Dendritic cell treated with granulocyte-macrophage colony-stimulating factor and Interleukin-4, amounts not matched to agents 40 ng/mL and 50 ng/mL, for 4 days (primary cell): ENCODE measurements at regions not wholly inside any gene's neighbourhood (a gene's known extent, or its start where the extent isn't known, plus 50 kb on each side); places are given as distances from the start of the nearest gene placed in this dataset.

Experiments
- H3K27ac Mint-ChIP-seq: one replicate; pipeline ENCODE4 v1.8.0; 2022; ENCODE audit warnings: mild to moderate bottlenecking, mixed read lengths
- H3K27me3 Mint-ChIP-seq: one replicate; pipeline ENCODE4 v1.8.0; 2022; ENCODE audit warnings: mild to moderate bottlenecking, mixed read lengths
- H3K36me3 Mint-ChIP-seq: one replicate; pipeline ENCODE4 v1.8.0; 2022; ENCODE audit warnings: low read depth, mixed read lengths
- H3K4me1 Mint-ChIP-seq: one replicate; pipeline ENCODE4 v1.8.0; 2022; ENCODE audit warnings: low read depth, mixed read lengths
- H3K4me3 Mint-ChIP-seq: one replicate; pipeline ENCODE4 v1.8.0; 2022; ENCODE audit warnings: mild to moderate bottlenecking, moderate library complexity, mixed read lengths
- H3K9me3 Mint-ChIP-seq: one replicate; pipeline ENCODE4 v1.8.0; 2022; ENCODE audit warnings: mixed read lengths
- intact Hi-C: fragments of 100-400 bp; cut with micrococcal nuclease; formaldehyde crosslinking; loops from one replicate; pipeline ENCODE4 v1.15.0; 2022

DNA sequence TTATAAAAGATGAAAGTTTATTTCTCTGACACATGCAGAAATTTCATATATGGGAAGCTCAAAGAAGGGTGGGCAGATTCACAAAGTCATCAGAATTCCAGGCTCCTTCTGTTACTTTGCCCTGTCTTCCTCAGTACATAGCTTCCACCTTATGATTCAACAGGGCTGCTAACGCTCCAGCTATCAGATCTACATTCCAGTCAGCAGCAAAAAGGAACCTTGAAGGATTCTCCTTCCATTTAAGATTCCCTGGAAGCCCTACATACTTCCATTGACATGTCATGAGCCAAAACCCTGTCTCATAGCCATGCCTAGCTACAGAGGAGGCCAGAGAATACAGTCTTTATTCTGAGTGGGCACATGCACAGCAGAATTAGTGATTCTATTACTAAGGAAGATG lies 103.3 kb downstream of the NCR2 start:
- intact Hi-C loops = no loop called here
- H3K4me3 Mint-ChIP-seq = no peak overlapping the region

DNA sequence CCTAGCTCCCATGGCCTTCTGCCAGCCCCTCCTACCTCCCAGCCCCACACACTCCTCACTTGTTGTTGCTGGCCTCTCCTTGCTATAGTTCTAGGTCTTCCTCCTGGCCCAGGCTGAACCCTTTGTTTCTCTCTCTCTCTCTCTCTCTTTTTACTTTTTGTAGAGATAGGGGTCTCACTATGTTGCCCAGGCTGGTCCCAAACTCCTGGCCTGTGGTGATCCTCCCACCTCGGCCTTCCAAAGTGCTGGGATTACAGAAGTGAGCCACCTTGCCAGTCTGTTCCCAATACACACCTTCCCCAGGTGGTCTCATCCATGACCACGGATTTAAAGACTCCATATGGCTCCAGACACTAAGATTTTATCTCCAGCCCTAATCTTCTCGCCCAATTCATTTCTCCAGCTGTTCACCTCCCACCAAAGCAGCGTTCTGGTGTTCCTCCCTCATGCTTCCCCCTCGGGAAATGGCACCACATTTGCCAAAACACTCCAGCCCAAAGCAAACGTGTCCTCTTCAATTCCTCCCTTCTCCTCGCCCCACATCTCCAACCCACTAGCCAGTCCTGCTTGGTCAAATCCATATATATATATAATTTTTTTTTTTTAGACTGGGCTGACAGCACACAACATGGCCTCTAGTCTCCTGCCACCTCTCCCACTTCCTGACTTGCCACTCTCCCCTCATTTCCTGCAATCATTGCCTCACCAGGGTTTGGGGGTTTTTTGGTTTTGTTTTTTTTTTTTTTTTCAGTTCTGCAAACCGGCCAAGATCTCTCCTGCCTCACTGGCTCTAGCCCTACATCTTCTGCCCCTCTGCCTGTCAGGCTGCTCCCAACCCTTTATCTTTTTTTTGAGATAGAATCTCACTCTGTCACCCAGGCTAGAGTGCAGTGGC lies 104.4 kb downstream of the NCR2 start:
- Mint-ChIP-seq H3K4me1 (peaks cover 27% of the 10 kb centered on the region), H3K27me3 (peaks cover 51% of the 10 kb centered on the region), H3K4me3 (no peak overlapping the region), H3K36me3 (no peaks in the 10 kb centered on the region), H3K9me3 (no peaks in the 10 kb centered on the region), H3K27ac (no peak overlapping the region)
- intact Hi-C loops = no loop called here

More for the DNA sequence above, 103.3 kb downstream of the NCR2 start:
- Mint-ChIP-seq H3K27ac (no peak overlapping the region), H3K4me1 (peaks cover 27% of the 10 kb centered on the region), H3K9me3 (no peaks in the 10 kb centered on the region), H3K36me3 (no peaks in the 10 kb centered on the region), H3K27me3 (peaks cover 41% of the 10 kb centered on the region)

DNA sequence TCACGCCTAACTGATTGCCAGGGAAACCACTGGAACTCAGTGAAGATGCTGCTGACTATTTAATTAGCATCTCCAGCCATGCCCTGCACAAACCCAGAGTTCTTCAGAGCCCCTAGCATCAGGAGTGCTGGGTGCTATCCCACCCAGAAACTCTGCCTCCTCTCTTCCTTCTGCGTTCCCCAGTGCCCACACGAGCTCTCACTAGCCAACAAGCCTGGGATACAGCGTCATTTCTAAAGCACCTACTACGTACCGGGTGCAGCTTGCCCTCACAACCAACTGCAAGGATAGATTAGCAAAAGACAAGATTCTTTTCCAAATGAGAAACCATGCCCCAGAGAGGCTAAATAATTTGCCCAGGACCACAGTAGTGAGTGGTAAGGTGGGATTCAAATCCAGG lies 105.2 kb upstream of the FOXP4 start:
- Mint-ChIP-seq H3K9me3 (no peaks in the 10 kb centered on the region), H3K27me3 (peaks cover 59% of the 10 kb centered on the region), H3K36me3 (no peaks in the 10 kb centered on the region), H3K4me3 (no peak overlapping the region), H3K27ac (no peak overlapping the region), H3K4me1 (peaks cover 27% of the 10 kb centered on the region)
- intact Hi-C loops = no loop called here

DNA sequence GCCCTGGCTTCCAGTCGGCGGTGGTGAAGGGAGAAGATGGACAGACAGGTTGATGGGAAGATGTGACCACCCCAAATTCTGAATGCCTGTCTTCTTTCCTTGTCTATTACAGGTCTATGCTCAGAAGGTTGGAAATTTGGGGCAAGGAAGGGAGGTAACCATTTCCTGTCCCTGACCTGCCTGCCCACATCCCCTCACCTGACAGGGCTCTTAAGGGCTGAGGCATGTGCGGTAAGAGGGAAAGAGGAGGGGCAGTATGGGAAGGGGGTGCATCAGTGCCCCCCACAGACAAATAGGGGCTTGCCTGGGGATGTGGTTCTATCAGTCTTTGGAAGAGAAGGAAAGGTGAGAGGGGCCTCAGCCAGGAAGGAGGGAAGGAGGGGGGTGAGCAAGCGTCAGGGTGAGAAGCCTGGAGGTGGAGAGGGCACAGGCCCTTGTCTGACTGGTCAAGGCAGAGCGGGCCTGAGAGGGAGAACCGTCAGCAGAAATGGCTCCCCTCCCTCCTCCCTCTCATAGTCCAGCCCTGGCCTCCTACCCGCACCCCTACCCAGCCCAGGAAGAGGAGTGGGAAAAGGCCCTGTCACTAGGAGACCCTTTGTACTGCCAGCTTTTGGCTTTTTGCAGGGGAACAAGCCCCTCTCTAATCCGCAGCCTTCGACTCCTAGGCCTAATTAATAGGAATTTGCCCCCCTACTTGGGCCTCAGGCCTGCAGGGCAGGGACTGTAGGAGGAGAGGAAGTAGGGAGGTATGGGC lies 104.4 kb upstream of the FOXP4 start:
- Mint-ChIP-seq H3K27ac (no peak overlapping the region), H3K4me3 (no peak overlapping the region), H3K9me3 (no peaks in the 10 kb centered on the region), H3K36me3 (no peaks in the 10 kb centered on the region), H3K4me1 (peaks cover 27% of the 10 kb centered on the region), H3K27me3 (peaks cover 56% of the 10 kb centered on the region)
- intact Hi-C loops = no loop called here

DNA sequence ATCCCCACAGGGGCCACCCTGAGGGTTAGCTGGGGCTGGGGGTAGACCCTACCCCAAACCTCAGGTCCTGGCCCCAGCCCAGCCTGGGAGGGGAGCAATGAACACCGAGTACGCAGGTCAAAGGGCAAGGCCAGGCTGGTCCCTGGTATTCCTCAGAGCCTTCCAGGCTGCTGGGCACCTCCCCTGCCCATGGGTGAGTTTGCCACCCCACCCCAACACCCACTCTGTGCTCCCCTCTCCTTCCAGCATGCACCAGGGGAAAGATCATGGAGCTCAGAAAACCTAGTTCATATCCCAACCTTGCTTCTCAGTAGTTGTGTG lies 103.9 kb upstream of the FOXP4 start:
- intact Hi-C loops = no loop called here
- no peak overlapping the region for H3K27ac Mint-ChIP-seq
- H3K4me3 Mint-ChIP-seq = no peak overlapping the region
- H3K9me3 Mint-ChIP-seq = no peaks in the 10 kb centered on the region
- peaks cover 56% of the 10 kb centered on the region for H3K27me3 Mint-ChIP-seq
- peaks cover 27% of the 10 kb centered on the region for H3K4me1 Mint-ChIP-seq
- no peaks in the 10 kb centered on the region for H3K36me3 Mint-ChIP-seq

DNA sequence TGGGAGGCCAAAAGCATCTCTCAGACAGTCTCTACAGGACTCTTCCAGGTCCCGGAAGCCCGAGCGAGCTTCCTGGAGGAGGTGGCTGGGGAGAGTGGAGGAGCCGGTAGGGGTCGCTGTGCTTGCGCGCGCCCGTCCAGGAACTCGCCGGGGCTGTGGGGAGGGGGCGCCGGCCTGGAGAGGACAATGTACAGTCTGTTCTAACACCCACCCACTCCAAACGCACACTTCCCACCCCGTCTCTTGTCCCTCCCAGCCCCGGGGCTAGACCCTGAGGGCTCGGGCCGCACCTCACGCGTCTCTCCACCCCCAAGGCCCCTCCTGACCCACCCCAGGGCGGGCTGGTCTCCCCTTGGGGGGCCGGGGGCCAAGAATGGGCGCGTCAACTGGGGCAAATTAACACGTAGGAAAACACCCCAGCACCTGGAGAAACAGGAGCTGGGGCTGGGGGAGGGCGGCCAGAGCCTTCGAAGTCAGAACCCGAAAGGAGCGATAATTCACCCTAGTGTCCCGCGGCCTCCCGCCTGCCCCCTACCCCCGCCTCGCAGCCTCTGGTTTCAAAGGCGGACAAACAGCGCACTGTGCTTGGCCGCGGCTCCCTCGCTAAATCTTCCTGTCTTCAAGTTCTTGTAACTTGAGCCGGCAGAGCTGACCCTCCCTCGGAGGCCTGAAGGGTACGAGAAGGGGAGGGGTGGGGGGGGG lies 103.2 kb upstream of the FOXP4 start:
- Mint-ChIP-seq H3K4me1 (peaks cover 22% of the 10 kb centered on the region), H3K9me3 (no peaks in the 10 kb centered on the region), H3K4me3 (no peak overlapping the region), H3K27me3 (peaks cover 57% of the 10 kb centered on the region), H3K36me3 (no peaks in the 10 kb centered on the region), H3K27ac (no peak overlapping the region)
- intact Hi-C loops = no loop called here

DNA sequence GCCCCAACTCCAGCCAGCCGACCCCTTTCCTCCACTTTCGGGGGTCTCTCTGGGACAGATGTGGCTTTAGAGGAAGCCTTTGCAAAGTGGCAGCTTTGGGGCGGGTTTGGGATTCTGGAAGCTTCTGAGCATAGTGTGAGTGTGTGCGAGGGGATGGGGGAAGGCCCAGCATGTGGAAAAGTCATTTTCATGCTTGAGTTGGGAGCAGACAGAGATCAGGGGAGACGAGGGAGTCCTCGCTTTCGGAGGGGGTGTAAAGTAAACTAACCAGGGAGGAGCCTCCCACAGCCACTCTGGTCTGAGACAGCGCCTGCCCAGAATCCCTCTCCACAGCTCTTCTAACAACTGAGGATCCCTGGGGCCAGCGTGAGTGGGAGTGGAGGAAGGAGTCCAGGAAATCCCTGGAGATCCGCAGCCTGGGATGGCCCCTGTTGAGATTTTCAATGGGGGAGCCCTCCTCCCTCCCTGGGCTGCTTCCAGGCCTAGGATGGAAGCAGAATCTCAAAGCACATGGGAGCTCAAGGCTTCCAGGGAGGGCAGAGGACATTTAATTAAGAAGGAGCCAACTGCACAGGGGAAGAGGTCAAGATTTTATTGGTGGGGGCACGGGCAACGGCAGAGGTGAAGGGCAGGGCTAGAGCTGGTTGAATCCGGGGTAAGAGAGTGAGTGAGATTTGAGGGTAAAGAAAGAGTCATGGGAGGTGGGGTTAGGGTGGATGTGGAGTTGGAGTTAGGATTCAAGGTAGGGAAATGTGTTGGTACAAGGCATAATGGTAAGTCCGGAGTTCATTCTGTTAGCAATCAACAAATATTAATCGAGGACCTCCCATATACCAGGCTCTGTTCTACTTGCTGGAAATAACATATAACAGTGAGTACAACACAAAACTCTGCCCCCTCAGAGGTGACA lies 102.3 kb upstream of the FOXP4 start:
- Mint-ChIP-seq H3K27ac (no peak overlapping the region), H3K4me3 (no peak overlapping the region), H3K4me1 (peaks cover 22% of the 10 kb centered on the region), H3K36me3 (no peaks in the 10 kb centered on the region), H3K9me3 (no peaks in the 10 kb centered on the region), H3K27me3 (peaks cover 59% of the 10 kb centered on the region)
- intact Hi-C loops = no loop called here

DNA sequence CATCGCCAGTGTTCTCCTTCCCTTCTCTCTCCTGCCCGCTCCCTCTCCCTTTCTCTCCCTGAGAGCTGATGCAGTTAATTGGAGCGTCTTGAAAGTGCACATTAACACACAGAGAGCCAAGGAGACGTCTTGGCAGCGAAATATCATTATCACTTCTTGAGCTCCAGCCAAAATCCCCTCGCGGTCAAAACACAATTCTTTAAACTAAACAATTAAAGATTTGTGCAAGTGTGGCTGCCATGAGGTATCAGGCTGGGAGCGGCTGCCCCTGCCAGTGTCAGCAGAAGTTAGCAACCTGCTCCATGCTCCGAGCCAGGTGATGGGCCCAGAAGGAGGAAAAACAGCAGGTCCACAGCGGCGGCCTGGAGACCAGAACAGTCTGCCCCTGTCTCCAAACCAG lies 100.9 kb upstream of the FOXP4 start:
- peaks cover 8% of the 10 kb centered on the region for H3K4me1 Mint-ChIP-seq
- H3K36me3 Mint-ChIP-seq = no peaks in the 10 kb centered on the region
- H3K4me3 Mint-ChIP-seq = no peak overlapping the region
- H3K27ac Mint-ChIP-seq = no peak overlapping the region
- intact Hi-C loops = no loop called here
- H3K27me3 Mint-ChIP-seq = peaks cover 56% of the 10 kb centered on the region
- H3K9me3 Mint-ChIP-seq = no peaks in the 10 kb centered on the region

DNA sequence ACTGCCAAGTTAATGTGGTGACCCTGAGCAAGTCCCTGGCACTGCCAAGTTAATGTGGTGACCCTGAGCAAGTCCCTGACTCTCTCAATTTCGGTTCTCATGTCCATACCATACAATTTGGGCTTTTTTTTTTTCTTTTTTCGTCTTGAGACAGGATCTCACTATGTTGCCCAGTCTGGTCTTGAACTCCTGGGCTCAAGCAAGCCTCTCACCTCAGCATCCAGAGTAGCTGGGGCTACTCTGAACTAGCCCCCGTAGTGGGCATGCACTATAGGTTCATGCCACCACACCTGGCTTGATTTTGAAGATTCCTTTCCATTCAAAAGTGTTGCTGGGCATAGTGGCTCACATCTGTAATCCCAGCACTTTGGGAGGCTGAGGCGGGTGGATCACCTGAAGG lies 100.0 kb upstream of the FOXP4 start:
- Mint-ChIP-seq H3K9me3 (no peaks in the 10 kb centered on the region), H3K27ac (no peak overlapping the region), H3K36me3 (no peaks in the 10 kb centered on the region), H3K4me1 (no peaks in the 10 kb centered on the region), H3K27me3 (peaks cover 50% of the 10 kb centered on the region), H3K4me3 (no peak overlapping the region)
- intact Hi-C loops = no loop called here

DNA sequence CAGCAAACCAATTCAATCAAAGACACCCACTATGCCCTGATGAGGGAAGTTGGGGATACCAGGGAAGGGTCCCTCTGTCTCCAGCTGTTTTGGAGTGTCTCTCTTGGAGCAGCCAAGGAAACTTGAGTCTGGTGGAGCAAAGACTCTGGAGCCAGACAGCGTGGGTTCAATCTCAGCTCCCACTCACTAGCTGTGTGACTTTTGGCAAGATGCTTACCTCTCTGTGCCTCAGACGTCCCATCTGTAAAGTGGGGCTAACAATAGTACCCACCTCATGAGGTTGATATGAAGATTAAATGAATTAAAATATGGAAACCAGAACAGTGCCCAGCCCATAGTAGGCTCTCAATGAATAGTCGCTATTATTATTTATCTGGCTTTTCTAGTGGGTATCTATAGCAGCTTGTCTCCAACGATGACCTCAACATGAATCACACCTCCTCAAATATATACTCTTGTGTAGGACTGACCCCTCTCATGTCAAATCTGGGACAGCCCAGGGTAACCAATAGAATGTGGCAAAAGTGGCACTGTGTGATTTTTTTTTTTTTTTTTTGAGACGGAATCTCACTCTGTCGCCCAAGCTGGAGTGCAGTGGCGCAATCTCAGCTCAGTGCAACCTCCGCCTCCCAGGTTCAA lies 99.2 kb upstream of the FOXP4 start:
- Mint-ChIP-seq H3K27ac (no peak overlapping the region), H3K36me3 (no peaks in the 10 kb centered on the region), H3K4me1 (no peaks in the 10 kb centered on the region), H3K9me3 (no peaks in the 10 kb centered on the region), H3K4me3 (no peak overlapping the region), H3K27me3 (peaks cover 42% of the 10 kb centered on the region)
- intact Hi-C loops = no loop called here

DNA sequence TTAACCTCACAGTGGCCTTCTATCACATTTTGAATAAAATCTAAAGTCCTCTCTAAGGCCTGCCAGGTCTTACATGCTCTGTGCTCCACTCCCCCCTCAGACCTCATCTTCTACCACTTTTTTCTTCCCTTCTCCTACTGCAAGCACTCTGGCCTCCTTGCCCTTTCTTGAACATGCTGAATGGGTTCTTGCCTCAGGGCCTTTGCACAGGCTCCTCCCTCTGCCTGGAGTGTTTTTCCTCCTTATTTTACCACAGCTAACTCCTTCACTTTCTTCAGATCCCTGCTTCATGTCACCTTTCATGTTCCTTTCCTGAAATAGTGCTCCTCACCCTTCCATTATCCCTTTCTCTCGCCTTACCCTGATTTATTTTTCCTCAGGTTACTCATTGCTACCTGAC lies 97.9 kb upstream of the FOXP4 start:
- Mint-ChIP-seq H3K27me3 (peaks cover 31% of the 10 kb centered on the region), H3K36me3 (no peaks in the 10 kb centered on the region), H3K4me3 (no peak overlapping the region), H3K4me1 (no peaks in the 10 kb centered on the region), H3K27ac (no peak overlapping the region), H3K9me3 (no peaks in the 10 kb centered on the region)
- intact Hi-C loops = no loop called here

DNA sequence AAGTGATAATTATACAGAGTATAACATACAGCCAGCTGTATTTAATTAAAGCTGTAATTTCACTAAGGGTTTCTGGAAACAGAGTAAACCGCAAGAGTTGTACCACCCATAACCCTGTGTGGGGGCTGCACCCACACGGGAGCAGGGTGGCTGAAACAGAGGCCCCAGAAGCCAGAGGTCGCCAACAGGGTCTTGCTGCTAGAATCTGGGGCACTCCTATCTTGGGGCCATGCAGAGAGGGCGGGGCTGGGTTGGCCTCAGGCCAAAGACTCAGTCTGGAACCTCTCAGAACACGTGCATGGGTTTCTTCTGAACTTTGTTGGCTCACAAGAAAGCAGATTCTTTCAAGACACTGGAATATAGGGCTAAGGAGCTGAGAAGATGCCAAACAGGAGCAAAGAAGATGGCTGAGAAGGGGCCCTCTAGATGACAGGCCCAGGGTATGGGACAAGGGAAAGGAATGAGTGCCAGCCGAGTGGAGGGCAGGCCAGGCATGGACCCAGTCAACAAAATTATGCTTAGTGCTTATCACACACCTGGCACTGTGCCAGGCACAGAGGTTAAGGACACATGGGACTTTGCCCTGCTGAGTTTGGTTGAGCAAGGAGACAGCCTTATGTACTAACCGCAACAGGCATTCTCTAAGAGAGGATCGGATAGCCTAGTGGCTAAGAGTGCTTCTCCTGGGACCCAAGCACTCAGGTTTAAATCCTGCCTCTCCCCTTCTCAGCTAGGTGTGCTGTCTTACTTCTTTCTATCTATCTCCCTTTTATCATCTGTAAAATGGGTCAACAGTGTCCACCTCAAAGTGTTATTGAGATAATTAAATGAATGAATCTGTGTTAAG lies 96.6 kb upstream of the FOXP4 start:
- H3K27me3 Mint-ChIP-seq = peaks cover 20% of the 10 kb centered on the region
- no peak overlapping the region for H3K27ac Mint-ChIP-seq
- no peaks in the 10 kb centered on the region for H3K9me3 Mint-ChIP-seq
- intact Hi-C loops = no loop called here
- no peaks in the 10 kb centered on the region for H3K4me1 Mint-ChIP-seq
- no peaks in the 10 kb centered on the region for H3K36me3 Mint-ChIP-seq
- H3K4me3 Mint-ChIP-seq = no peak overlapping the region
